Thyroid gland (tissue), 4 donors: ENCODE measurements at regions not wholly inside any gene's neighbourhood (a gene's known extent, or its start where the extent isn't known, plus 50 kb on each side); places are given as distances from the start of the nearest gene placed in this dataset.

Source experiments
- CTCF ChIP-seq, 6 experiments: fragments of 200-600 bp in 3 of 6; fragments of 450-650 bp in 3 of 6; sonication (generic) in 3 of 6; IDR thresholded peaks; one replicate each; pipeline ENCODE4 v1.5.1; 2016 to 2019; ENCODE audit warnings: antibody characterized with exemption in 6 of 6, mild to moderate bottlenecking in 2 of 6, inconsistent platforms in 1 of 6, moderate library complexity in 1 of 6
- POLR2A ChIP-seq, 2 donors: fragments of 450-650 bp; IDR thresholded peaks; one replicate each; pipeline ENCODE4 v1.6.1; 2017; ENCODE audit warnings: antibody characterized with exemption in 2 of 2, mild to moderate bottlenecking in 2 of 2, moderate library complexity in 1 of 2

- TF ChIP-seq CTCF (IDR thresholded peaks at IDR 0.05) (no peak), POLR2A (IDR thresholded peaks at IDR 0.05) (no peak)
Observed at GRCh38 chr1:78419309-78419708, 71.5 kb upstream of the PTGFR start.
